ENCODE measurements at regions not wholly inside any gene's neighbourhood (a gene's known extent, or its start where the extent isn't known, plus 50 kb on each side); places are given as distances from the start of the nearest gene placed in this dataset.

- no peaks in the 10 kb centered on the region for H3K27me3 ChIP-seq (ENCODE audit: low read length)
- no peak overlapping the region for H3K9ac ChIP-seq (ENCODE audit: low read length)
- H3F3A ChIP-seq (ENCODE audit: insufficient read depth), result no peaks in the 10 kb centered on the region
- no peak overlapping the region for H3K27ac ChIP-seq (ENCODE audit: low read depth, low read length)
- TF ChIP-seq EZH2phosphoT487 (conservative IDR thresholded peaks at IDR 0.05; ENCODE audit: low read length) (no peak), CTCF (IDR thresholded peaks at IDR 0.05; ENCODE audit: insufficient read depth, low read length, poor library complexity, severe bottlenecking) (no peak)
- no peak overlapping the region for H3K4me2 ChIP-seq (ENCODE audit: low read depth, low read length, poor library complexity, severe bottlenecking)
- H3K9me3 ChIP-seq (ENCODE audit: insufficient read depth, low read length), result no peaks in the 10 kb centered on the region
- H3K36me3 ChIP-seq (ENCODE audit: low read length), result no peaks in the 10 kb centered on the region
- no peaks in the 10 kb centered on the region for H3K79me2 ChIP-seq (ENCODE audit: insufficient read depth, low read length)
- no peak overlapping the region for H2AFZ ChIP-seq (ENCODE audit: low read depth, low read length, severe bottlenecking)
- H4K20me1 ChIP-seq (ENCODE audit: low read depth, low read length), result no peaks in the 10 kb centered on the region
- no peaks in the 10 kb centered on the region for H3K9me2 ChIP-seq (replicated peaks; ENCODE audit: insufficient read depth, low read length)
- H3K4me3 ChIP-seq (ENCODE audit: insufficient read depth, low read length, poor library complexity, severe bottlenecking), result no peak overlapping the region
These were observed 201.8 kb upstream of the WDFY3 start for GRCh38 chr4:85168234-85168834.

- Histone ChIP-seq H3K79me2 (ENCODE audit: insufficient read depth, low read length) (no peaks in the 10 kb centered on the region), H3K9me3 (ENCODE audit: insufficient read depth, low read length) (no peaks in the 10 kb centered on the region), H4K20me1 (ENCODE audit: low read depth, low read length) (no peaks in the 10 kb centered on the region), H3K27ac (ENCODE audit: low read depth, low read length) (no peak overlapping the region), H3K9me2 (replicated peaks; ENCODE audit: insufficient read depth, low read length) (no peaks in the 10 kb centered on the region), H3K27me3 (ENCODE audit: low read length) (no peaks in the 10 kb centered on the region), H3K36me3 (ENCODE audit: low read length) (no peaks in the 10 kb centered on the region), H3K4me3 (ENCODE audit: insufficient read depth, low read length, poor library complexity, severe bottlenecking) (no peak overlapping the region), H2AFZ (ENCODE audit: low read depth, low read length, severe bottlenecking) (no peak overlapping the region), H3F3A (ENCODE audit: insufficient read depth) (no peaks in the 10 kb centered on the region), H3K9ac (ENCODE audit: low read length) (no peak overlapping the region), H3K4me2 (ENCODE audit: low read depth, low read length, poor library complexity, severe bottlenecking) (no peak overlapping the region)
- TF ChIP-seq EZH2phosphoT487 (conservative IDR thresholded peaks at IDR 0.05; ENCODE audit: low read length), result no peak
- TF ChIP-seq CTCF (IDR thresholded peaks at IDR 0.05; ENCODE audit: insufficient read depth, low read length, poor library complexity, severe bottlenecking), result no peak
These were observed 203.8 kb upstream of the WDFY3 start for GRCh38 chr4:85170241-85170640.

- H3K9ac ChIP-seq (ENCODE audit: low read length), result no peak overlapping the region
- no peak overlapping the region for H3K27ac ChIP-seq (ENCODE audit: low read depth, low read length)
- no peak overlapping the region for H2AFZ ChIP-seq (ENCODE audit: low read depth, low read length, severe bottlenecking)
- no peak overlapping the region for H3K4me3 ChIP-seq (ENCODE audit: insufficient read depth, low read length, poor library complexity, severe bottlenecking)
- H4K20me1 ChIP-seq (ENCODE audit: low read depth, low read length), result no peaks in the 10 kb centered on the region
- TF ChIP-seq CTCF (IDR thresholded peaks at IDR 0.05; ENCODE audit: insufficient read depth, low read length, poor library complexity, severe bottlenecking), result no peak
- TF ChIP-seq EZH2phosphoT487 (conservative IDR thresholded peaks at IDR 0.05; ENCODE audit: low read length), result no peak
- no peaks in the 10 kb centered on the region for H3K9me2 ChIP-seq (replicated peaks; ENCODE audit: insufficient read depth, low read length)
- no peaks in the 10 kb centered on the region for H3K79me2 ChIP-seq (ENCODE audit: insufficient read depth, low read length)
- no peaks in the 10 kb centered on the region for H3K9me3 ChIP-seq (ENCODE audit: insufficient read depth, low read length)
- H3K36me3 ChIP-seq (ENCODE audit: low read length), result no peaks in the 10 kb centered on the region
- no peaks in the 10 kb centered on the region for H3K27me3 ChIP-seq (ENCODE audit: low read length)
- no peak overlapping the region for H3K4me2 ChIP-seq (ENCODE audit: low read depth, low read length, poor library complexity, severe bottlenecking)
- H3F3A ChIP-seq (ENCODE audit: insufficient read depth), result no peaks in the 10 kb centered on the region
These were observed 208.7 kb upstream of the WDFY3 start for GRCh38 chr4:85175190-85175589.

Data from SU-DHL-6 (cell line).